HPDE6-E6E7 (cell line): ENCODE measurements at regions not wholly inside any gene's neighbourhood (a gene's known extent, or its start where the extent isn't known, plus 50 kb on each side); places are given as distances from the start of the nearest gene placed in this dataset.

Experiments used
- DNase-seq: peaks from one replicate; pipeline ENCODE4 v3.0.0; 2011; ENCODE audit warnings: missing footprints; ENCODE audit errors: extremely low spot score

- no peak for DNase-seq
These were observed 148.5 kb downstream of the NOL4 start for GRCh38 chr18:34075963-34076860.

- DNase-seq: no peak
These were observed 163.5 kb downstream of the NOL4 start for GRCh38 chr18:34061226-34061625.

GRCh38 chr18:34055227-34055626 lies 169.5 kb downstream of the NOL4 start:
- no peak for DNase-seq

GRCh38 chr18:34050661-34051060 lies 174.1 kb downstream of the NOL4 start:
- no peak for DNase-seq

- DNase-seq: no peak
These were observed 175.2 kb downstream of the NOL4 start for GRCh38 chr18:34049511-34049910.

GRCh38 chr18:34048423-34048822 lies 176.3 kb downstream of the NOL4 start:
- no peak for DNase-seq

GRCh38 chr18:34042423-34043146 lies 182.1 kb downstream of the NOL4 start:
- DNase-seq: no peak

- no peak for DNase-seq
These were observed 185.1 kb downstream of the NOL4 start for GRCh38 chr18:34039611-34040010.

- no peak for DNase-seq
These were observed 185.5 kb downstream of the NOL4 start for GRCh38 chr18:34039201-34039600.

- no peak for DNase-seq
These were observed 186.6 kb downstream of the NOL4 start for GRCh38 chr18:34038086-34038485.

GRCh38 chr18:34033968-34034367 lies 190.7 kb downstream of the NOL4 start:
- no peak for DNase-seq

GRCh38 chr18:34031810-34032209 lies 192.9 kb downstream of the NOL4 start:
- no peak for DNase-seq

- DNase-seq: no peak
These were observed 196.4 kb downstream of the NOL4 start for GRCh38 chr18:34028324-34028723.

- no peak for DNase-seq
These were observed 199.4 kb downstream of the NOL4 start for GRCh38 chr18:34025191-34025801.

GRCh38 chr18:34023471-34023870 lies 201.2 kb downstream of the NOL4 start:
- DNase-seq: no peak

- no peak for DNase-seq
These were observed 206.4 kb downstream of the NOL4 start for GRCh38 chr18:34018336-34018735.

GRCh38 chr18:34003687-34004086 lies 221.0 kb downstream of the NOL4 start:
- DNase-seq: no peak

- DNase-seq: no peak
These were observed 222.6 kb downstream of the NOL4 start for GRCh38 chr18:34002130-34002529.

- no peak for DNase-seq
These were observed 223.3 kb downstream of the NOL4 start for GRCh38 chr18:34001376-34001775.

- DNase-seq: no peak
These were observed 237.5 kb downstream of the NOL4 start for GRCh38 chr18:33987206-33987605.

- no peak for DNase-seq
These were observed 241.6 kb downstream of the NOL4 start for GRCh38 chr18:33983126-33983525.

GRCh38 chr18:33960417-33960816 lies 264.3 kb downstream of the NOL4 start:
- DNase-seq: no peak

- no peak for DNase-seq
These were observed 265.1 kb downstream of the NOL4 start for GRCh38 chr18:33959609-33960008.
